HG03460 (cell line): ENCODE measurements at regions not wholly inside any gene's neighbourhood (a gene's known extent, or its start where the extent isn't known, plus 50 kb on each side); places are given as distances from the start of the nearest gene placed in this dataset.
"Not testable (repeated sequence)": the region's sequence is repeated elsewhere in the genome, so short reads cannot be mapped to it uniquely, and the experiment has no call there.

Experiments used
- ATAC-seq: cut with Tn5 transposase; IDR thresholded peaks from one replicate; pipeline ENCODE4 v1.9.1; 2021; ENCODE audit not compliant: unreplicated experiment

DNA sequence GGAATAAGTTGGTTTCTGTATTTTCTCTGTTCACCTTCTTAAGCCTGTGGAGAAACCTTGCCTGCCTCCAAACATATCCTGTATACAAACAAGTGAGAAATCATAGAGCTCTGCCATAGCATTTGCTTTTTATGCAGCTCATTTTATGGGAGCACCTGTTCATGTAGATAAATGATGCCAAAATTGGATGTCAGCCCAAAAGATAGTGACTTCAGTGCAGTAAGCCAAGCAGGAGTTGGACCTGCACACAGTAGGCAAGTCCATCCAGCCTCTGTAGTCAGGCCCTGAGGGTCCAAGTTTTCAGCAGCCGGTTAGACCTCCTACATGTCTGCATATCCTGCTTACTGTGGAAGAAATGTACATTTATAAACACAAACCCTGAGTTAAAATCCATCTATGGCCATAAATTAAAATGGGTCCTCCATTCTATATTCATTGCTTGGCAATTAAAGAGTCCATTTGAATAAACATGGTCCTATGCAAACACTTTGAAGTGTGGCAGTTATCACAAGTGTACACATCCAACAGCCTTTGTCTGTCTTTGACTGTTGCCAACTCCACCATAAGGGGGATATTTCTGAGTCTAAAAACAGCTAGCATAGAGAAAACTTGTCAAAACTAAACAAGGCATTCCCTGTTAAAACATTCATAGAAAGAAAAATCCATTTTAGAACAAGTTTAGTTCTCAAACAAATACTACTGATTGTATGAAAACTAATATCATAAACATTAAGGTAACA is 847.8 kb downstream of the RPS29 start:
- no peak for ATAC-seq

DNA sequence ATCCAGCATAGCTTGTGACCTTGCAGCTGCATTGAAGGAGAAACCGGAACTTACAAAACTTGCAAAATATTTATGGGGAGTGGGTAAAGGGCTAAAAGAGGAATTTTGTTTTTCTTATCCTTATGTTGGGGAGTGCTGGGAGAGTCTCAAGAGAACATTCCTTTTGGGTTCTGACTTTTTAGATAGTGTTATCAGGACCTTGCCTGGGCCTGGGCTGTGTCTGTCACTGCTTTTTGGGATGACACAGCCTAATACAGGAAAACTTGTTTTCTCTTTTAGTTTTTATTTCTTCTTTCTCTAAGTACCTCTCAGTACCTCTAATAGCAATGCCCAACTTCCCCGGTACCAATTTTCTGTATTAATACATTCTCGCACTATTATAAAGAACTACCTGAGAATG is 850.6 kb downstream of the RPS29 start:
- ATAC-seq: no peak

DNA sequence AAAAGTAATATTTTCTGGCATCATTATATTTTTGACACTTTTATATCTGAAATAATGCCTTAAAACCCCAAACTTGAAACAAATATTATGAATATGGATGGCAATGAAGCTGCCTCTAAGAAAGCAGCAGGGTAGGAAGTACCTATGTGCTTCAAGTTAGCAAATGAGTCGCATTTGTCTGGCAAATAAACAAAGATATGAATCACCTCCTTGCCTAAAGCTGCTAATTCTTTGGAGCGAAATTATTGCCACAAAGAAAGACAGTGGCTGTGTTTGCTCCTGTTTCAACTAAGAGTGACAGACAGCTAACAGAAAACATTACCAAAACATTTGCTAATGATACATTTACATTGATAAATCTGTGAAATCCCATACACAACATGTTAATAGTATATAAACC is 854.9 kb downstream of the RPS29 start:
- ATAC-seq: no peak

DNA sequence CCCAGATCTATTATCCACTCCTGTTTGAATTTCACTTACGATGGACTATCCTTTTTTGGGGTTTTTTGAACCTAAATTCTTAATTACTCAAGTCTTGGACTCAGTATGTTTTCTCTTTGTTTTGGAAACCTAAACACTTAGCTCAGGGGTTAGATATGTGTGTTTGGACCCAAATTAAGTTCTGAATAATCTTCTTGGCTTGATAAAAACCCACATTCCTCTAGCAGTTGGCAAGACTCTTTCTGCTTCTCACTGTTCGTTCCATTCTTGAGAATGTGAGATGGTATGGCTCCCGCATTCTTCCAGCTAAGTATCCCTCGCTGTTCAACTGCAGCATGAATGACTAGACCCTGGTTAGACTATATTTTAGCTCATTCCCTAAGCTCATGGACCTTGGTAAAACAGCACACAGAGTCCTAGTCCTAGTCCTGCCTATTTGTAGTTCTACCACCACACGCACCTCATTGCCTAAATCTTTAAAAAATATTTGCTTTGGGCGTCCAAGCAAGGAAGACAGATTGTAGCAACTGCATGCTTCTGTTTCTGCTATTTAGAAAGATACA is 860.0 kb downstream of the RPS29 start:
- no peak for ATAC-seq

DNA sequence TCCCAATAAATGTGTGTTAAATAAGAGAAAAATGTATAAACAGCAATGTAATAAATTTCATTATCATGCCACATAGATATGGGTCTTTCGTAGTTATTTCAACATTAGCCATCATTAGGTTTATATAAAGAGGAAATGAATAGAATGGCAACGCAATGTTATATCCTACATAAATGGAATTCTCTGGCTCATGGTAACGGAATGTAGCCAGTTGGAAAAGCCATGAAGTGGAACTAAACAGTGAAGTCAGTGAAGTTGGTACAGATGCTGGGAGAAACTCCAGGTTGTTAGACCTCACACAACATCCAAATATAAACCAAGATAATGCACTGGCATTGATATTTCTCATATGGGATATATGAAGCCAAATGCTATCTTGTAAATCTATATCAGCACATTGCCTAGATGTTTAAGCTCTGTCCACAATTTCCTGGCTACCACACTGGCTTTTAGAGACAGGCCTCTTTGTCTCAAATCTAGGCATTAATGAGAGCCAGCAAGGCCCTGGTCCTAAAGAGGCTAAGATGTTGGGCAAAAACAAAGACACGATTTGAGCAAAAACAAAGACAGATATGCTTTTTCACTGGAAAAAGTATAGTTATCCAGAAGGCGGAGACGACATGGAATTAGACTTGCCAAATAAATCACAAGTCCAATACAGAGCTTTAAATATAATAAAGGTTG is 861.0 kb downstream of the RPS29 start:
- ATAC-seq: no peak

DNA sequence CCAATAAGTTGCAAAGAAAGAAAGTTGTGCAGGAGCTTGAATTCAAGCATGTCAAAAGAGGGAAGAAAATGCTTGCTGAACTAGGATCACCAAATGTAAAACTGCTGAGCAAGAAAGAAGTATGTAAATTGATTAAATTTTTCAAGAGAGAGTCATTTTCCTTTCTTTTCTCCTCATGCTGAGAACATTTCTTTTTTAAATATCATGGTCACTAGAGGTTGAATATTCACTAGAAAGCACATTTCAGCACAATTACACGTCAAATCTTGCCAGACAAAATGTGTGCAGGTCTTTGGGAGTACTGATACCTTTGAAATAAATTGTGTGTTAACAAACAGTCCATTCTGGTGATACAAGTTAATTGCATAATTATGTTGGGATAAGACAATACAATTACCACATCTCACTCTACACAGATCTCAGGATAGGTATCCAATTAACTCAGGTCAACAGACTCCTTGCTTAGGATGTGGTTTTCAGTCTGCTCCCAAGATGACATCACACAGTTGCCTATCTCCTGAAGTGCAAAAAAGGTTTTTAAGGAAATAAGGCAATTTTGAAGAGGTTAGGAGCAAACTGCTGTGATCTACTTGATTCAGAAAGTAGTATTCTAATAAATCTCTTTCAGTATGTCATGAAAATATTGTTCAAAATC is 862.2 kb downstream of the RPS29 start:
- ATAC-seq: no peak

DNA sequence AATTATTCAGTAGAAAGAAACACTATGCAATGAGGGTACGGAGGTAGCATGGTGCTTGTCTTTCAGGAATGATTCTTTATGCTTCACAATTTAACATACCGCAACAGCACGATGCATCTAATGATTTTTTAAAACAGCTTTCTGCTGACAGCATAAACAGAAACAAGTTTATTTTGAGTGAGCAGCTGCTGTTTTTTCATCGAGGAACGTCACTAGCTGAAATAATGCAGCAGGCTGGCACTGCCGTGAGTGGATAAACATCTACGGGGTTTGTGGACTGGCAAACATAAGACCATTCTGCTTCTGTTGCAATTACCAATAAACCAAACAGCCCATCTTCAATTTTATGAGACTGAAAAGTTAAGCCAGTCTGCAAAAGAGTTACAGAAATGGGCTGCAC is 871.8 kb downstream of the RPS29 start:
- no peak for ATAC-seq

DNA sequence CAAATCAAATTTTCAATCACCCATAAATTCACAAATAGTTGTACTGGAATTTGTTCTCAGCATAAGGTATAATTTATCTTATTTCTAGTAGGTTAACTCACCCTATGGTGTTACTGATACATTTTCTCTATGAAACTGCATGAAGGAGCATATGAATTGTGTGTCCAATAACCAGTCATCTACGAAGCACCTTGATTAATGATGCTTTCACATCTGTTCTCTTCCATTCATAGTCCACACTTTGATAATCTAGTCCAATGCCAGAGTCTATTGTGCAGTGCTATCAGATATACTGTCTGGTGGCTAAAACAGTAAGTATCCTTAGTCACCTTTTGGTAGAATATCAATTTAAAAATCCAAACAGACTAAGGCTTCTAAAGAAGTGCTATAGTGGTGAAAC is 876.0 kb downstream of the RPS29 start:
- ATAC-seq: no peak

DNA sequence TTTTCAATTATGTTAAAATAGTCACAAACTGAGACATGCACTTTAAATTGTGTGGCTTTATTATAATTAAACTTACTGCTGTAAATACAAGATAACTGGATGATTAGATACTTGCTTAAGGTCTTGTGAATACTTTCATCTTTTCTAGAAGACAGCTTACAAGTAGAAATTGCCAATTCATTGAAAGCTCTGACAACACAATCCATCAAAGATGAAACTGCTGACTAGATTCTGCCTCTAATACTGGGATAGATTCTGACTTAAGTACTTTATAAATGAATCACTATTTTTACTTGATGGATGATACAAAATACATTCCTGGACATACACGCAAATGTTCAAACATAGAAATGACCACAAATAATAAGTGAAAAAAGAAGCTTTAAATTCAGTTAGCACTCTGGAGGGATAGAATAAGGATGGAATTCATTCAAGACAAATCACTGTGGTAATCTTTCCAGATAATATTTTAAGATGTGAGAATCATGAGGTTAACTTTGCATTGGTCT is 876.8 kb downstream of the RPS29 start:
- ATAC-seq: no peak

DNA sequence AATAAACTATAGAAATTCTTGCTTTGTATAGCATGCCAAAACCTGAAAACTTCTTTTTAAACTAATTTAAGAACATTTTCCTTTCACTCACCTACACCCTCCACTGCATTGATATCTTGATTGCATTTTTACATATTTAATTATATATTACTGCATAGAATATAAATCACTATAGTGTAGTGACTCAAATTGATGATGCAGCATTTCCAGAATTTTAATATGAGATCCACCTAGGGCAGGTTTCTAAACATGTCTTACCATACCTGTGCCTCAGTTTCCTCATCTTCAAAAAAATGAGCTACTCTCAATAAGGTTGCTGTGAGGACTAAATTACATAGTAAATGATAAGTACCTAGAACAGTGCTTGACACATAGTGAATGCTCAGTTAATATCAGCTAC is 881.5 kb downstream of the RPS29 start:
- no peak for ATAC-seq

DNA sequence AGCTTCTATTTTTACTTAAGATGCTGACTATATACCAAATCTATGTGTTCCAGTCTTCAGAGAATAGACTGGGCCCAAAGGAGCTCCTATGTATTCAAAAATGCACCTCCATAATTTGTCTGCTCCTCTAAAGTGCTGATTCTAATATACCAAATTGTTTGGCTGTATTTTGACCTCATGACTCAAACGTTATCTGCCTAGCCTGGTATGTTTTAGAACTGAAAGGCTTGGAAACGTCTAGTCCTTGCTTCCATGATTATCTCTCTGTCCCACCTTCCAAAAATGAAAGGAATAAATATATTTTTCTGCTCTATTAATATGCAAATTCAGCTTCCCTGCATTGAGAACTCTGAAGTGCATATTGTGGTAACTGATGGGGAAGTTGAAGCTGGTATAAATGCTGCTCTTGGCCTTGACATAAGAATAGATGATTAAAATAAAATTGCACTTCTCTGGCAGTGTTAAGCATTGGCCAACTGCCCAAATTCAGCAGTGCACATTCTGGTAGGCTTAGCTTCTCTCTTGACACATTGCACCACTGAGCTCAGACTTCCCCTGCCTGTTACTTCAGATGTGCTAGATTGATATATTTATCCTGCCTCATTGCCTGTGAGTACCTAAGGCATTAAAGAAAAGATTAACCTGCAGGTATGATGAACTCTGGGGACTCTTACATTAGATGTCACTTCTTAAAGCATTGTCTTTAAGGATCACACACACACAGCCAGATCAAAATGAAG is 882.3 kb downstream of the RPS29 start:
- ATAC-seq: no peak

DNA sequence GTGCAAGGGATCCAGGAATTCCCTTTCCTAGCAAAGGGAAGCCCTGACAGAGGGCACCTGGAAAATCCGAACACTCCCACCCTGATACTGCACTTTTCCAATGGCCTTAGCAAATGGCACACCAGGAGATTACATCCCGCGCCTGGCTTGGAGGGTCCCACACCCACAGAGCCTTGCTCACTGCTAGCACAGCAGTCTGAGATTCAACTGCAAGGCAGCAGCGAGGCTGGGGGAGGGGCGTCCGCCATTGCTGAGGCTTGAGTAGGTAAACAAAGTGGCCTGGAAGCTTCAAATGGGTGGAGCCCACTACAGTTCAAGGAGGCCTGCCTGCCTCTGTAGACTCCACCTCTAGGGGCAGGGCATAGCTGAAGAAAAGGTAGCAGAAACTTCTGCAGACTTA is 888.8 kb downstream of the RPS29 start:
- ATAC-seq: not testable (repeated sequence)

DNA sequence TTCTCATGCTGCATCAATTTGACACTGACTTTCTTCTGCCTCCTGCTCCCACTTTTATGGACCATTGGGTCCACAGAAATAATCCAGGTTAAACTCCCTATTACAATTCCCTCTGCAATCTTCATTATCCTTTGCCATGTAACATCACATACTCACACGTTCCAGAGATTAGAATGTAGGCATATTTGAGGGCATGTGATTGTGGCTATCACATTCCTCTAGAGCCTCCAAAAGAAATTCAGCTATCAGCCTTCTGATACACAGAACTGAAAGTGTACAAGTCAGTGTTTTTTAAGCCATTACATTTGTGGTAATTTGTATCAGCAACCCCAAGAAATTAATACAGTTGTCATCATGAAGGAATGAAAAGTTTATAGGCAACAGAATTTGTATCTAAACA is 892.4 kb downstream of the RPS29 start:
- no peak for ATAC-seq

DNA sequence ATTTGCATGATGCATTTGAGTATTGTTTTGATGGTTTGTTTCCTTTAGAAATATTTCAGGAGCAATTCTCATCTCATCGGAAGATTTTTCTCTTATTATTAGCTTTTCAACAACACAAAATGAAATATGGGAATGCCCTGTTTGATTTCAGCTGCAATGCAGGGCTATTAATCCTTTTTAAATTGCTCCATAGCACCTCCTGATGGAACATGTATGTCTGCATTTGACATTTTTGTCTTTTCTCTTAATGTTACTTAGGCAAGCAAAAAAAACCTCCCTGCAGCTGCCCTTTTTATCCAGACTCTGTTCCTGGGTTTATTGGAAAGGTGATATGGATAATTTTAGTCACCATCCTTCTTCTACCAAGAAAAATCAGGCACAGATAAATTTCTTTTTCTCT is 895.8 kb downstream of the RPS29 start:
- ATAC-seq: no peak

DNA sequence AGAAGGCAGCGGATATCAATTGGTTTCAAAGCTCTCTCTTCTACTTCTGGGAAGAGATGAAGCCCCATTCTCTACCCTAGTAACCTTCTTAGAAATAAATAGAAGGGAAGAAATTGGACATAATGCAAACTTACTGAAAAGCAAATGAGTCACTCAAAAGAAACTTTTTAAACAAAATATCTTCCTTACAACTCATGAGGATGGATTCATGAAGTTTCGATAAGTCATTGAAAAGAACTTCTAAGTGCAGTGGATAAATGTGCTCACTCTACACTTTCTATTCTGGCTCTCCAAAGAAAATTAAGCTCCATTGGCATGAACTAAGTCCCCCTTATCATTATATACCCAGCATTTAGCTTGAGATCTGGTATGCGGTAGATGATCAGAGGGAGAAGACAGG is 899.5 kb downstream of the RPS29 start:
- ATAC-seq: no peak

DNA sequence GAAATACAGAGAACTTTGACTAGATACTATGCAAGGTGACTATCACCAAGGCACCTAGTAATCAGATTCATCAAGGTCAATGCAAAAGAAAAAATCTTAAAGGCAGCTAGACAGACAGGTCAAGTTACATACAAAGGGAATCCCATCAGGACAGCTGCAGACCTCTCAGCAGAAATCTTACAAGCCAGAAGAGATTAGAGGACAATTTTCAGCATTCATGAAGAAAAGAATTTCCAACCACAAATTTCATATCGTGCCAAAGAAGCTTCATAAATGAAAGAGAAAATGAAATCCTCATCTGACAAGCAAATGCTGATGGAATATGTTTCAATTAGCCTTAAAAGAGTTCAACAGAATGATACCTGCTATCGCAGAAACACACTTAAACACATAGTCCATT is 913.7 kb downstream of the RPS29 start:
- no peak for ATAC-seq

DNA sequence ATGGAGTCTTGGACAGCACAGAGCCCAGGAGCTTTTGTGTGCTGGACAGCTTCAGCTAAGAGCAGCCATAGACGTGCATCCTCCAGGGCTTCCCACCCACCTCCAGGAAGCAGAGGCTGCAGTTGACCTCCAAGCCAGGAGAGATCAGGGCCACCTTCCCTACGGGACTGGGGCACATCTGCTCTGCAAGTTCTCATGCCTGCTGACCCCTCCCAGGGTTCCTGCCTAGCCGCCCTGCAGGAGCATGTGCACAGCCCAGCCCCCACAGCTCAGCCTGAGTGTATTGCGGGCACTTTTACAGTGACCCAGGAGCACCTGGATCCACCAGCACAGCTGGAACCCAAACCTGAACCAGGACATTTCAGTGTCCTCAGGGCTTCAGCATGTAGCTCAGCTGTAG is 915.2 kb downstream of the RPS29 start:
- no peak for ATAC-seq

DNA sequence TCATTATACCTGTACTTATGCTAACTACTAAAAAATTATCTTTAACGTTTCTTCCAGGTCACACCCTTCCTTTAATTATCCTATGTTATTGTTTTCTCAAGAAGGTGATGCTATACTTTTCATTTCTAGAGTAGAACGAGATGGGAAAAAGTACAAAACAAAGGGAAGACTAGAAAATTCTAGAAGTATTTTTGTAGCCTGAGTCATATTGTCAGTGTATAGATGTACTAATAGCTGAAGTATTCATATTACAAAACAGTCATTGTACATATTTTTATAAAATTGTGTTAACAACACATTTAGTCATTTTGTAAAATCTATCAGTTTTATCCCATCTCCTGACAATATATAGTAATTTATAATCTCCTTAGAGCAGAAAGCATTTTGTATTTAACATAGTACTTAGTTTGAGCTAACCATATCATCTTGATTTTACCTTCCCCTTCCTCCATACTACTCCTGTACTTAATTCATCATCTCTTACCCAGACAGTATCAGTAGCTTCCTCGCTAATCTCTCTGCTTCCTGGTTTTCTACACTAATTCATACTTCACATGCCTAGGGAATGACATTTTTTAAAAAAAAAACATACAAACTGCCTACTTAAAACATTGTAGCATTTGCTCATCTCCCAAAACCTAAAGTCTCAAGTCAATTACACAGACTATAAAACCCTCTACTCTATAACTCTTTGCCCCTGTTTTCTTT is 920.9 kb downstream of the RPS29 start:
- ATAC-seq: no peak

DNA sequence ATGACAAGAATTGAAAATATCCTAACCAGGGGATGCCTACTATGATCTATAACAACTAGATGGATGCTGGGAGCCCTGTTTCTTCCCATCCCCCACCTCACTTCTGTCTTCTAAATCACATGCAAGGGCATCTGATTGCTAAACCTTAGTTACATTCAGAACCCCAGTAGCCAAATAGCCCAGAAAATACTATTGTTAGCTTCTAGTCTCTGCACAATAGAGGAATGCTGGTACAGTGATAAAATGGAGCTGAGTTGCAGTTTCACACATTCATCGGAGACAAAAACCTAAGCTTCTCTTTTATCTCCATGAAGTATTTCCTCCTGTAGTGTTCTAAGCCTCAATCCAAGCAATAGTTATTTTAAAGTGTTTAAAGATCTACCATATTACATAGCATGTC is 942.9 kb downstream of the RPS29 start:
- ATAC-seq: no peak

DNA sequence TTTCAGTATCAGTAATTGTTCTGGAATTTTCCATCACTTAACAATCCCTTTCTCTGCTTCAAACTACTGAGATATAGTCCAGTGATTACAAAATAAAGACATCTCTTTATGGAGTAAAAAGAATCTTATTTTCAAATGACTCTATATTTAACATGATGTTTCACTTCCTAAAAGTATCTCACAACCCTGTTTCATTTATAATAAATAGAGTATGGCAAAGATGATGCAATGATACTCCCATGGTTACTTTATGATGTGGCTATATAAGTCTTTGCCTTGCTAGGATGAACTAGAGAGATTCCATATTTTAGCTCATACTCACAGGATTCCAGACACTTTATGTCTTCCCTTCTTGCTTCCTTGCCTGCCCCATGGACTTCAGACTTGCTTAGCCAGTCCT is 953.5 kb upstream of the MDGA2 start:
- no peak for ATAC-seq

DNA sequence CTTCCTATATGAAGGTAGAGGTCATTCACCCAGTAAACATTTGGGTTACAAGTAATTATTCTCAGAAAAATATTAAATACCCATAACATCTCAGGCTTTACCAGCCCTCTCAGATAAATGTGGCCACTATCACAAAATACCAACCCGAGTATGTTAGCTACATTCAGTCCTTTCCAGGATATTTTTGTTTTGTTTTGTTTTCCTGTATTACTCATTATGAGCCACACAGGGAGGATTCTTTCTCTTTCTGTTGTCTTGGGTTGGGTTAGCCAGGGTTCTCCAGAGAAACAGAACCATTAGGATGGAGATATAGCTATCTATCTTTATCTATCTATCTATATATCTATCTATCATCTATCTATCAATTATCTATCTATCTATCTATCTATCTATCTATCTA is 947.6 kb upstream of the MDGA2 start:
- ATAC-seq: no peak
